NCI-H146 (cell line): ENCODE measurements at regions not wholly inside any gene's neighbourhood (a gene's known extent, or its start where the extent isn't known, plus 50 kb on each side); places are given as distances from the start of the nearest gene placed in this dataset.

Source experiments
- DNase-seq: peaks from one replicate; lab custom pipeline; 2025; lab: John Stamatoyannopoulos, UW

DNA sequence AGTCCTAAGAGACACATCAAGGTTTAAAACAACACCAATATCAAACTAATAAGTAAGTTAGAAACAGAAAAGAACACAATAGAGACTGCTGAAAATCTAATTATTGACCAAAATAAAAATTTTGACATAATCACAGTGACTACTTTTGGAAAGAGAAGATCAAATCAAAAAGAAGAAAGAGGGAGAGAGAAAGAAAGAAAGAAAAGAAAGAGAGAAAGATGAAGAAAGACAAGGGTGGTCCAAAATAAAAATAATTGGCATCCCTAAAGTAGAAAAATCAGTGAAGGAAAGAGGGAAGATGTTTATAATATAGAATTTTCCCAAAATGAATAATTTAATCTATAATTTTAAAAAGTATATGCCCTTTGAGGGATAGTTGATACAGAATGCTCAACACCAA is 118.8 kb upstream of the VIPR2 start:
- no peak for DNase-seq

DNA sequence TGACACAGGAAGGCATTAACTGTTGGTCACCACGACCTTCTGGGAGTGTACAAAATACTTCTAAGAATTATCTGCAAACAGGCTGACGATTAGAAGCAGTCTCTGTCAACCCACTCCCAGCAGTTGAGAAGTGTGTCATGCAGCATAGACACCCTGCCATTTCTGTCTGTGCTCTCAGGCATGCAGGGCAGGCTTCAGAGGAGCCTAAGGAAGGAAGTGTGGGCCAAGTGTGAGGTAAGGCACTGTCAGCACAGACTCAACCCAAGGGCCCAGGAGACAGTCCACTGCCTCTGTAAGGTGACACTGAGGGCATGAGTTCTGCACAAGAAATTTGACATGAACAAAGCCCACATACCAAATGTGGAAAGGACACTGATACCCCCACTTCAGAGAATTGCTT is 109.0 kb upstream of the VIPR2 start:
- DNase-seq = no peak

DNA sequence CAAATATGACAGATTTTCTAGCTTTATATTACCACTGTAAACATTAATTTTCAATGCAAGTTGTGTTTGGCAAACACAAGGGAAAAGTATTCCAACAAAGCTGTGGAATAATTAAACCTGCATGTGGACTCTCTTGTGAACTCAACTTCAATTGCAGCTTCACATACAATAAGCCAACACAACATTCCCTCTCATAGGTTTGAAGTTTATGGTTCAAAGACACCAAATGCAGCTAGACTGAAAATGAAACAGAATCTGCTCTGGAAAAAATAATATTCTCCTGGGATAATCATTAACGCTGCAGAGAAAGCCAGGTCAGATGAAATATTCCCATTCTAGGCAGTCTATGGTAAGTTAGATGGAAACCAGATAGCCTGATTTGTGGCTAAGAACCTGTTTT is 105.8 kb upstream of the VIPR2 start:
- no peak for DNase-seq

DNA sequence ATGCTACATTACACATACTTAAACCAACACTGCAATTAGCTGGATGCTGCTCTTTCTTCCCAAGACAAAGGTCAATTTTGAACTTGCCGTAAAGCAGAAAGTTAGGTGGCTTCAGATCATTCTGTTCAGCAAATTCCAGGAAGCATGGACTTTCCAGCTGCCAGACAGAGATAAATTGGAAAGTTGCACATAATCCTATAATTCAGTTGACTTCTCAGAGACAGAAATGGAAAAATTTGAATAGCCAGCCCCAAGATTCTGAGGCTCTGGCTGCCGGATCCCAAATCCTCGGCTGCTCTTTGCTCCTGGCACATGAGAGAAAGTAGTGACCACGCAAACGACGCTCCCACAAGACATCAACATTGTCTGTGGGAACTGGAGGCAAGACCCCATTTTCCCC is 105.0 kb upstream of the VIPR2 start:
- no peak for DNase-seq

DNA sequence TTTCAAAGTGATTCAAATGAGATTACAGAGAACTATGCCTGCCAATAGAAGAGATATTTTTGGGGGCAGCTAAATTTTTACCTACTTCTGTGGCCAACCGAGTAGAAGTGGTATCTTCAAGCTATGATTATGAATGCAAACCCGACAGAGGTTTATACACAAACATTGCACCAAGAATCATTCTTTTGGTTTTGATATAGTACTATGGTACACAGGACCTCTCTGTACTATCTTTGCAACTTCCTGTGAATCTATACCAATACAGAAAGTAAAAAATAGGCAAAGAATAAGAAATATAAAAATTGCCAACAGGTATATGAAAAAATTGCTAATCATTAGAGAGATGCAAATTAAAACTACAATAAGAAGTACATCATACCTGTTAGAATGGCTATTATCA is 103.2 kb upstream of the VIPR2 start:
- no peak for DNase-seq

DNA sequence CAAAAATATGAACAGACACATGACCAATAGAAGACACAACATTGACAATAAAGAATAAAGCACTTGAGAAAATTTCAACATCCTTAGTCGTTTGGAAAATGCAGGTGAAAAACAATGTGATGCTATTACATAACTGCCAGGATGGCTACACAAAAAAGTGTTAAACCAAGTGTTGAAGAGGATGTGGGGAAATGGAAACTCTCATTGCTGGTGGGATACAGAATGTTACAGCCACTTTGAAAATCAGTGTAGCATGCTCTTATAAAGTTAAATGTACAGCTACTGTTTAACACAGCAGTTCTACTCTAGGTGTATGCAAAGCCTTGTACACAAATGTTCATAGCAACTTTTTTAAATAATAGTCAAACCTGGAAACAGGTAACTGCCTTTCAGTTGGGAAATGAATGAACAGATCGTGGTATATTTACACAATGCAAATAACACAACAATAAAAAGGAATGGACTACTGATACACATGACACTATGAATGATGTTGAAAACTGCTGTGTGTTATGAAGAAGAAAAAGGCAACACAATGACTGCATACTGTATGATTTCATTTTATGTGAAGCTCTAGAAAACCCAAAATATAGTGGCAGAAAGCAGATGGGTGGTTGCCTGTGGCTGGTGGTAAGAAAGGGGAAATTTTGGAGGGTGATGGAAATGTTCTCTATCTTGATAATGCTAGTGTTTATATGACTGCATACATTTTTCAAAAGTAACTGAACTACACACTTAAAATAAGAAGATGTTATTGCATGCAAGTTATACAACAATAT is 102.2 kb upstream of the VIPR2 start:
- no peak for DNase-seq

DNA sequence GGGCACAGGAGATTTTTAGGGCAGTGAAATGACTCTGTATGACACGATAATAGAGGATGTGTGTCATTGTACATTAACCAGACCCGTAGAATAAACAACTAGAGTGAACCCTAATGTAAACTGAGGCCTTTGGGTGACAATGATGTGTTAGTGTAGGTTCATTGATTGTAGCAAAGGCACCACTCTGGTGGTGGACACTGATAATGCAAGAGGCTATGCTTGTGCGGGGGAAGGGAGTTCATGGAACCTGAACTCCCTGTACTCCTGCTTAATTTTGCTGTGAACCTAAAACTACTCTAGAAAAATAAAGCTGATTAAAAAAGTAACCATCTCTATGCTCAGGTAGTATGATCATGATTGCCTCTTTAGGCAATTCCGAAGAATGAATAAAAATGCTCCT is 96.3 kb upstream of the VIPR2 start:
- no peak for DNase-seq

DNA sequence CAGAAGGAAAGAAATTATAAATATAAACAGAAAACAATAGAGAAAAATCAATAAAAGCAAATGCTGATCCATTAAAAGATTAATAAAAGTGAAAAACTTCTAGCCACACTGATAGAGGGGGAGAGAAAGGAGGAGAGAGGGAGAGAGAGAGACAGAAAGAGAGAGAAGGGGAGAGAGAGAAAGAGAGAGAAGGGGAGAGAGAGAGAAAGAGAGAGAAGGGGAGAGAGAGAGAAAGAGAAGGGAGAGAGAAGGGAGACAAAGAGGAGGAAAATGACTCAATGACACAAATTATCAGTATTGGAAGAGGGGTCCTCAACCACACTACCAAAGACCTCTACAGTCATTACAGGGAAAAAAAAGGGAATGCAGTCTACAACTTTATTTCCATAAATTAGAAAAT is 94.4 kb upstream of the VIPR2 start:
- no peak for DNase-seq

DNA sequence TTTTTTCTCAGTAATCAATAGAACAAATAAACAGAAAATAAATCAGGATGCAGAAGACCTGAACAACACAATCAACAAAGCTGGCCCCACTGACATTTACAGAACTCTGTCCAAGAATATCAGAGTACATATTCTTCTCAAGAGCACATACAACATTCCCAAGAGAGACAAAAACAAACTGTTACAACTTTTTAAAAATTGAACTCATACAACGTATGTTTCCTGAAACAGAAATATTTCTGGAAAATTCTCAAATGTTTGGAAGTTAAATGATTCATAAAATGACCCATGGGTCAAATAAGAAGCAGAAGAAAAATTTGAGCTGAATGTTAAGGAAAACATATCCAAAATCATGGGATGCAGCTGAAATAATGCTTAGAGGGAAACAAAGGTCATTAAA is 93.9 kb upstream of the VIPR2 start:
- DNase-seq = no peak

DNA sequence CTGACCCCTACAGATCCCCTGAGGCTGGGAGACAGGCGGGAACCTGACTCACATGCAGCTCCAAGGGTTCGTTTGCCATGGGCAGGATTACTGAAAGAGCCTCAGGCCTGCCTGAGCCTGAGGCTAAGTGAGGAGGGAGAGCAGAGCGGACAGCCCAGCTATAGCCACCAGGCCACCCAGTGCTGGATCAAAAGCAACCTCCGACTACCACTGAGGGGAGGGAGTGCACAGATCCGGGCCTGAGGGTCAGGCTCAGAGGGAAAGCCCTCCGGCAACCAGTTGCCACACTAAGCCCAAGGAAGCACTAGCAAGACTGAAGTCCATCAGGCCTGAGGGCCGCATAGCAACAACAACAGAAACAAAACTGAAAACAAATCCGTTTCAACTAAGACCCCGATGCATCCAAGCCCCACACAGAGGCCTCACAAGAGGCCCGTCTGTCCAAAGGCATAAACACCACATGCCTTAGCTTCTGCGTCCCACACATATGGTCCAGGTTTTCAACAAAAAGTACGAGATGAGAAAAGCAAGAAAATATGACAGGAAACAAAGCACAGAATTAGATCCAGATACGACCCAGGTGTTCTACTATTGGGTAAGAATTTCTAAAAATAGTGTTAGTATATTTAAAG is 92.5 kb upstream of the VIPR2 start:
- no peak for DNase-seq

DNA sequence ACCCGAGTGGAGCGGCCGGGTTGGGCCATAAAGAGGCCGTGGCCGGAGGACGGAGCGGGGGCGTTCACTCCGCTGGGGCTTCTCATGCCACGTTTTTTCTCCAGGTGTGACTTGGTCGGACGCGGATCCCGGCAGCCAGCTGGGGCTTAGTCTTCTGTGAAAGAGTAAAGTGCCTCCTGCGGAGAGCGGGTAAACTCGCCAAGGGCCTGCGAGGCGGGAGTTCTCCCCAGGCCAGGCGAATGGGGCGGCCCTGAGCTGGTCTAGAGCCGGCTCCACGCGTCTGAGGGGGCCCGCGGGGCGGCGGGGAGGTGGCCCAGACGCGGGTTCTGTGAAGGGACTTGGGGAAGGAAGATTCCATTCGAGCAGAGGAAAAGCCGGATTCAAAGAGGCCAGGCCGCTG is 86.3 kb upstream of the VIPR2 start:
- peak; percentile 46 for DNase-seq

DNA sequence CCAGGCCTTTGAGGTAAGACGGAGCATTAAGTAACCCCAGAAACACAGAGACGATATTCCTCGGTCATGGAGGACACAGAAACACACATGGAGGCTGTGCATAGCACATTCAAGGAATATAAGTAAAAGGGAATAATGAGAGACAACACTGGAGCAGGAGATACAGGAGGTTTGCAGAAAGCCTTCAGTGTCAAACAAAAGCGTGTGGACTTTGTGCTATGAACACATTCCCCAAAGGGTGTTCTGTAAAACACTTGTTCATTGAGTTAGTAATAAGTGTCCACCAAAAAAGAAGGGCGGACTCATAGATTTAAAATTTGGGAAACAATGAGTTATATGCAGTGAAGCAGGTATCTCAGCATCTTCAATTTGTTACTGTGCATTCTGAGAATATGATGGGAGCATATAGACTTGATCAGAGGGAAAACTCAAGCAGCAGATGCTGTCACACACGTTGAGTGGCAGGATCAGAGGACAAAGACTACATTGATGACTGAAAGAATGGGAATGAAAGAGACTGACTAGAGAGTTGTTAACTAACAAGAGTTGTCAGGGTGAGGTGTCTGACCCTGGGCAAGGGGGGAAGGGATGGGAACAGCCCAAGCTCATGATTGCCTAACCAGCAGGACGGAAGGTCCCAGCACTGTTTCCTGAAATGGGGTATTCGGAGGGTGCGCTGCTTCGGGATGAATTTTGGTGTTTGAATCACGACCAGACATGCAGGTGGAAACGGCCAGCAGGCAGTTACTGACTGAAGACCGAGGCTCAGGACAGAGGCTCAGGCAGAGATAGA is 85.2 kb upstream of the VIPR2 start:
- DNase-seq = no peak

DNA sequence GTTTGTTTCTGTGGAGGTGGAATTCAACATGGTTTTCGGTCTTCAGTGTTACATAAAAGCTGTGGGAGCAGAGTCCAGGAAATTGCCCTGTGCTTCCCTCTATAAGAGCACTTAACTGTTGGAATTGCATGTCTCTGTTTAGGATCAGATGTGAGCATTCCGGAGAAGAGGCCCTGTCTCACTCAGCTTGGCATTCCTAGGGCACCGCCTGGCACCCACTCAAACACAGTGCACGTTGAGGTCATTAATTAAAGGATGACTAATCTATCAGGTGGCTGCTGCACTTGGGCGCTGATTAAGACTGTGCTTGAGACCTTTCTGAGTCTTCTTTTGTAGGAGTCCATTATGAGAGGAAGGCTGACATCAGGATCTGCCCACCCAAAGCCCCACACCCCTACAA is 82.8 kb upstream of the VIPR2 start:
- DNase-seq = no peak

DNA sequence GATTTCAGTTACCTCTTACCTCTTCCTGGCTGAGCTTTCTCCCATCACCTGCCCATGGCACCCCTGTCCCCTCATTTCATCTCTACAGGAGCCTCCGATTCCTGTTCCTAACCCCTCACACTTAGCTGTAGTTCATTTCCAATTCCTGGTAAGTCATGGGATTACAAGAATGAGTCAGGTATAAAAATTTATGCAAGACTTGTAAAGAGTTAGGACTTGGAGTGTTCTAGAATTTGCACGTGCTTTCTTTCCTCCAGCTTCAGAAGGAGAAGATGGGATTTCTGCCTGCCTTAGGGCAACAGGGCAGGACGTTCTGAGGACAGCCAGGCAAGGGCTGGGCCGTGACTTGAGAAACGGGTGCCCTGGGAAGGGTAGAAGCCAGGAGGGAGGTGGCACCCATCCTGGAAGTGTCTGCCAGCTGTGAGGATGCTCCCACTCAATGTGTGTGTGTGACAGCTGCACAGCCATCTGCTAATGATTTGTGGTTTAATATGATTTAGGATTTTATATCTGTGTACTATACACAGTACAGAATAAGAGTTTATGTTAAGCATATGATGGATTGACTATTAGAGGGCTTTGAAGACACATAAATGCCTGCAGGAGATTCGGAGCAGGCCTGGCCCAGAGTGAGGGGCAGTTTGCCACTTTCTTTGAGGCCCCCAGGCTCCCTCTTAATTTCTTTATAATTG is 81.5 kb upstream of the VIPR2 start:
- DNase-seq = no peak

DNA sequence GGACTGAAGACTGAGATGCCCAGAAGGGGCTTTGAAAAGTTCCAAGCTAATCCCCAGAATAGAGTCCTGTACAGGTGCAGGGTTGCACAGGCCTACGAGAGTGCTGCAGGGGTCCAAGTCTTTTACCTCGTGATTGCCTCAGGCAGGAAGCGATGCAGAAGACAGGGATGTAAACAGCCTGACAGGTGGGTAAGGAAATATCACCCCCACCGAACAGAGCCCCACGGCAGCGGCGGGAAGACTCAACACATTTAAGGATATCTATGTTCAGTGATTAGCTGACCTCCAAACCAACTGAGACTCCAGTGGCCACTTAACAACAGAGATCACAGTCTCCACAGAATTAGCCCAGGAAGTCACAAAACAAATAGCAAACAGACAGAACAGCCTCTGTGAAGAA is 73.9 kb upstream of the VIPR2 start:
- no peak for DNase-seq

DNA sequence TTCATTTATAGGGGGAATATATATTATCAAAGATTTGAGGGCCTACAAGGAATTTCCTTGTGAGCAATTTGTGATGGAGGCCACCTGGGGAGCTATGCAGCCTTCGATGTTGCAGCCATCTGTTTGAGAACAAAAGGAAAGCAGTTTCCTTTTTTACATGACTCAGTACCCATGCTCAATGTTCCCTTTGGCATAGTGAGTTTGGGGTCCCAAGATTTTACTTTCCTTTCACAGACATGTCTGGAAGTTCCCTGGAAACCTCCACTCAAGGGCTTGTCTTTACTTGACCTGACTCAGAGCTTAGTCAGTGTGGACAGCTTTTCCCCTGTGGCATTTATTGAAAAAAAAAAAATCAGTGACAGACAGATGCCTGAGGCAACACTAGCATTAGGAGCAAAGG is 73.5 kb upstream of the VIPR2 start:
- no peak for DNase-seq

DNA sequence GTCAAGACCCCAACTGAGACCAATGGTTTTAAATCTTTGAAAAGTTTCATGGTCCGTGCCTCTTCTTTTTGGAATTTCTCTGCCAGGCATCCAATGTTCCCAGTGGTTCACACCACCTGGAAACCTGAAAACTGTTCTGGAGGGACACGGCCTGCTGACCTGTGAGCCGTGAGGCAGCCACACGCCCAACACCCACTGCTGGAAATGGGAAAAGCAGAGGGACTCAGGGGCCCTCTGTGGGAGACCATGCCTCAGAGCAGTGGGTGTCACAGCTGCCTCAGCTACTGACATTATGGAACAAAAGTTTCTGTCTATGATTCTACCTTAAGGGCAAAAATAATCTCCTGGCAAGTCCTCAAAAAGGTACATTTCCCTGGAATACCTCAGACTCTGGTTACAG is 70.4 kb upstream of the VIPR2 start:
- no peak for DNase-seq

DNA sequence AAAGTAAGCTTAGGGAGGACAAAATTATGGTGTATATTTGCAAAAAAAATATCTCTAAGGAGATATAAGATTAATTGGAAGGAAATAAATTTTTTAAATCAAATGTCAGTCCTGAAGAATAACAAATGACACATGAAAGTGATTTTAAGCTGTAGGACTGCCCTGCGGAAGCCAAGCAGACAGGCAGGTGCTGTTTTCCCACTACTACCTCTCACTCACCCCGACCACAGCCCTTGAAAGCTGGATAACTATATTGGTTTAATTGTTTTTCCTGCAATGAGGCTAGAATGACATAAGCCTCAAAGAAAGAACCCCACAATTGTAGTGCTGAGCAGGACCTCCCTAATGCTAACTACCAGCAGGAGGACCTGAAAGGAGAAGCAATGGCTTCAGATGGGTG is 68.6 kb upstream of the VIPR2 start:
- no peak for DNase-seq

DNA sequence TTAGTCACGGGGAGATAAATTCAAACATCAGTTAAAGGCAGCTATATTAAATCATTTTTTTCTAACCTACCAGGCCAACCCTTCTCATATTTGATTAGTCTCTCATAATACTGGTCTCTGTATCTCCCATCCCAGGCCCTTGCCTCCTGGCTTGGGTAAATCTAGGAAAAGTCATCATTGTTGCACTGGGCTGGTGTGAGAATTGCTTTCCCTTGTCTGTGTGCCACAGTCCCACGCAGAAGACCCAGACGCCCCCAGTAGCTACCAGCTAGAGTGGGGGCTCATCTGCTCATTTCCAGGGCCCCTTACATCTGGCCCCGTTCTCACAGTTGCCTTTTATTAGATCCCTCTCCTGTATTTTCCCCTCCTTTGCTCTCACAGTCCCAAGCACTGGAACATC is 67.6 kb upstream of the VIPR2 start:
- DNase-seq = no peak

DNA sequence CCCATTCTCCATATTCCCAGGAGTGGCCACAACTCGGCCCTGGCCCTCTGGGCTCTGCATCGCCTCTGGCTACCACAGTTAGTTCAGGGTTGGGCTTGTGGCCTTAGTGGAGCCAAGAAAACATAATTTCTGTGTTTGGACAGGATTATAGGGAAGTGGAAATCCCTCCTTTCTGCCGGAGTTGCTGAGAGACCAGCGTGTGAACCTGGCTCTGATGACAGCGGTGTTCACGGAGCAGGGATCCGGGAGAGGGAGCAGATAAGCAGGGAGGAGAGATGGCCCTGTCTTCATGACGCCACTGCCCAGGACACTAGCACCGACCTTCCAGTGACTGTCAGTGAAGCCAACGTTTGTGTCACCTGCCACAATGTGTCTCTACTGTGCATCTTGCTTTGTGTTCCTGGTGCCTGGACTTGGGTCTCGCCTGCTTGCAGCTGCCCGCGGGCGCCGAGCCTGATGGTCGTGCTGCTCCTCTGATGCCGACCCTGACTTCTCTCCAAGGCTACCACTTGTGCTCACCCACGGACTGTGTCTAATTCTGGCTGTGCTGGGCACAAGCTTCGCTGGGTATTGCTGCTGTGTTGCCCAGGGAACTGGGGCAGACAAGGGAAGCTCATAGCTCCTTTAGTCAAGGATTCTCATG is 67.0 kb upstream of the VIPR2 start:
- DNase-seq = no peak

DNA sequence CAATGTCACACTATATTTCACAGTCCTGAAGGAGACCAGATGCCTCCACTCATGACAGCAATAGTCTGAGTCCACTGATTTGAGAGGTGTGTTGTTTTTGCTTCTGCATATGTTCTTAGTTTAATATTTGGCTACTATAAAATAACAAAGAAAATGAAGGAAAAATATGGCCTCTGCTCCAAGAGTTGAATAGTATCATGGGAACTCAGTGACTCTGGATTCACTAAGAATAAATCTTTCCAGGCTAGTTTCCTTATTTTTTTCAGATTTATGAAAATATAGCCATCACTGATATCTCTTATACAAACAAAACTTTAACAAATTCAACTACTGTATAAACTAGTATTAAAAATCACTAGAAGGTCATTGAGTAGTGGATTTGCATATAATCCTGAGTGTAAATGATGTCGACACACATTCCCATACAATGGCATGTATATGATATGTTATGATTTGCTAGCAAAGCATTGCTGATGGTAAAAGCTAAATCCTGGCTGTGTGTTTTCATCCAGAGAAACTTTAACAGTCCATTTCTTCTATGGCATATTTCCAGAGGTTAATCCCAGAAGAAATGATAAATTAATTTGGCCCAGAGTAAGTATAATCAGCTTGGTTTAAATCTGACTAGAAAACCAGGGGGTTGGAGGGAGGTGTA is 66.0 kb upstream of the VIPR2 start:
- DNase-seq = no peak

DNA sequence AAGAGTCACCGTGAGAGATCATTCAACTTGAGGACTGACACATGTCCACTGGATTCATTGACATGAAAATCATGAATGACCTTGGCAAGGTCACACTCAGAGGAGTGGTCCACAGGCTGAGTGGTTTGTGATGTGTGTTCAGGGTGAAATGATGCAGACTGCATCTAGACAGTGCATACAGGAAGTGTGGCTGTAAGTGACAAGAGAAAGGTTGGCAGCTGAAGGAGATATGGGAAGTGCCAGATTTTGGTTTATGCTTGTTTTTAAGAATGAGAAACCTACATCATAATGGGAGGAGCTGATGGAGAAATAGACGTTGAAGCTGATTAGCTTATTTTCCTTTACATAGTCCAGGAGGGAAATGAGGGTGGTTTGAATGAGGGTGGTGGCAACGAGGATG is 64.8 kb upstream of the VIPR2 start:
- DNase-seq = no peak
